ENCODE measurements at regions not wholly inside any gene's neighbourhood (a gene's known extent, or its start where the extent isn't known, plus 50 kb on each side); places are given as distances from the start of the nearest gene placed in this dataset.

- TF ChIP-seq POLR2A (IDR thresholded peaks at IDR 0.05) (no peak), CTCF (IDR thresholded peaks at IDR 0.05) (no peak)
These were observed 310.7 kb upstream of the MTNR1B start for GRCh38 chr11:92658733-92659132.

Data from heart left ventricle (tissue), 13 donors.